ENCODE measurements at regions not wholly inside any gene's neighbourhood (a gene's known extent, or its start where the extent isn't known, plus 50 kb on each side); places are given as distances from the start of the nearest gene placed in this dataset.

GRCh38 chr10:94076325-94076841 is 82.7 kb downstream of the PLCE1 start:
- Mint-ChIP-seq H3K9me3 (no peaks in the 10 kb centered on the region), H3K4me3 (no peak overlapping the region), H3K27ac (no peak overlapping the region), H3K27me3 (no peaks in the 10 kb centered on the region), H3K36me3 (no peaks in the 10 kb centered on the region), H3K4me1 (no peaks in the 10 kb centered on the region)
- CTCF ChIA-PET = no interaction called here
- no peak for DNase-seq

GRCh38 chr10:94077042-94077441 is 83.3 kb downstream of the PLCE1 start:
- H3K27me3 Mint-ChIP-seq = no peaks in the 10 kb centered on the region
- CTCF ChIA-PET = no interaction called here
- no peaks in the 10 kb centered on the region for H3K9me3 Mint-ChIP-seq
- no peak overlapping the region for H3K4me3 Mint-ChIP-seq
- H3K27ac Mint-ChIP-seq = no peak overlapping the region
- DNase-seq = no peak
- no peaks in the 10 kb centered on the region for H3K4me1 Mint-ChIP-seq
- no peaks in the 10 kb centered on the region for H3K36me3 Mint-ChIP-seq

GRCh38 chr10:94080108-94080507 is 86.4 kb downstream of the PLCE1 start:
- H3K4me3 Mint-ChIP-seq = no peak overlapping the region
- CTCF ChIA-PET = no interaction called here
- H3K36me3 Mint-ChIP-seq = no peaks in the 10 kb centered on the region
- no peak overlapping the region for H3K27ac Mint-ChIP-seq
- H3K4me1 Mint-ChIP-seq = no peaks in the 10 kb centered on the region
- no peak for DNase-seq
- H3K27me3 Mint-ChIP-seq = no peaks in the 10 kb centered on the region
- no peaks in the 10 kb centered on the region for H3K9me3 Mint-ChIP-seq

GRCh38 chr10:94083662-94084265 is 90.0 kb downstream of the PLCE1 start:
- CTCF ChIA-PET = no interaction called here
- no peak for DNase-seq
- no peaks in the 10 kb centered on the region for H3K4me1 Mint-ChIP-seq
- H3K36me3 Mint-ChIP-seq = no peaks in the 10 kb centered on the region
- no peak overlapping the region for H3K4me3 Mint-ChIP-seq
- no peaks in the 10 kb centered on the region for H3K27me3 Mint-ChIP-seq
- H3K9me3 Mint-ChIP-seq = no peaks in the 10 kb centered on the region
- H3K27ac Mint-ChIP-seq = no peak overlapping the region

GRCh38 chr10:94084344-94084743 is 90.6 kb downstream of the PLCE1 start:
- H3K36me3 Mint-ChIP-seq = no peaks in the 10 kb centered on the region
- H3K4me3 Mint-ChIP-seq = no peak overlapping the region
- H3K9me3 Mint-ChIP-seq = no peaks in the 10 kb centered on the region
- no peaks in the 10 kb centered on the region for H3K4me1 Mint-ChIP-seq
- peaks cover 4% of the 10 kb centered on the region for H3K27me3 Mint-ChIP-seq
- H3K27ac Mint-ChIP-seq = no peak overlapping the region
- CTCF ChIA-PET = interaction anchor here (0.6 kb wide), 1 partner anchor 1612 kb away, joined by 3 read pairs; no protein-coding TSS in a partner anchor
- DNase-seq = no peak

GRCh38 chr10:94085288-94085687 is 91.6 kb downstream of the PLCE1 start:
- Mint-ChIP-seq H3K27me3 (peaks cover 4% of the 10 kb centered on the region), H3K36me3 (no peaks in the 10 kb centered on the region), H3K4me3 (no peak overlapping the region), H3K27ac (no peak overlapping the region), H3K4me1 (no peaks in the 10 kb centered on the region), H3K9me3 (no peaks in the 10 kb centered on the region)
- CTCF ChIA-PET = no interaction called here
- DNase-seq = no peak

- CTCF ChIA-PET = no interaction called here
- no peak overlapping the region for H3K27ac Mint-ChIP-seq
- H3K4me3 Mint-ChIP-seq = no peak overlapping the region
- H3K9me3 Mint-ChIP-seq = no peaks in the 10 kb centered on the region
- H3K36me3 Mint-ChIP-seq = no peaks in the 10 kb centered on the region
- H3K4me1 Mint-ChIP-seq = no peaks in the 10 kb centered on the region
- no peak for DNase-seq
- peaks cover 4% of the 10 kb centered on the region for H3K27me3 Mint-ChIP-seq
Observed at GRCh38 chr10:94085766-94086437, 92.2 kb downstream of the PLCE1 start.

- CTCF ChIA-PET = no interaction called here
- H3K4me3 Mint-ChIP-seq = no peak overlapping the region
- peaks cover 4% of the 10 kb centered on the region for H3K27me3 Mint-ChIP-seq
- H3K36me3 Mint-ChIP-seq = no peaks in the 10 kb centered on the region
- no peaks in the 10 kb centered on the region for H3K4me1 Mint-ChIP-seq
- H3K27ac Mint-ChIP-seq = no peak overlapping the region
- no peak for DNase-seq
- H3K9me3 Mint-ChIP-seq = no peaks in the 10 kb centered on the region
Observed at GRCh38 chr10:94088926-94089381, 95.2 kb downstream of the PLCE1 start.

- DNase-seq = no peak
- Mint-ChIP-seq H3K4me1 (no peaks in the 10 kb centered on the region), H3K36me3 (no peaks in the 10 kb centered on the region), H3K9me3 (no peaks in the 10 kb centered on the region), H3K27ac (no peak overlapping the region), H3K4me3 (no peak overlapping the region), H3K27me3 (peaks cover 4% of the 10 kb centered on the region)
- CTCF ChIA-PET = no interaction called here
Observed at GRCh38 chr10:94091649-94092048, 97.9 kb downstream of the PLCE1 start.

- no peaks in the 10 kb centered on the region for H3K9me3 Mint-ChIP-seq
- CTCF ChIA-PET = no interaction called here
Observed at GRCh38 chr10:94092848-94093247, 99.1 kb downstream of the PLCE1 start.

GRCh38 chr10:94093286-94093905 is 99.7 kb downstream of the PLCE1 start:
- Mint-ChIP-seq H3K27ac (no peak overlapping the region), H3K9me3 (no peaks in the 10 kb centered on the region), H3K4me3 (no peak overlapping the region), H3K27me3 (peaks cover 4% of the 10 kb centered on the region), H3K36me3 (no peaks in the 10 kb centered on the region), H3K4me1 (no peaks in the 10 kb centered on the region)
- CTCF ChIA-PET = no interaction called here
- DNase-seq = no peak

More at GRCh38 chr10:94092848-94093247, 99.1 kb downstream of the PLCE1 start:
- no peak overlapping the region for H3K27ac Mint-ChIP-seq
- no peak overlapping the region for H3K4me3 Mint-ChIP-seq
- H3K4me1 Mint-ChIP-seq = no peaks in the 10 kb centered on the region
- no peak for DNase-seq
- peaks cover 4% of the 10 kb centered on the region for H3K27me3 Mint-ChIP-seq
- H3K36me3 Mint-ChIP-seq = no peaks in the 10 kb centered on the region

- no peak for DNase-seq
- no peaks in the 10 kb centered on the region for H3K4me1 Mint-ChIP-seq
- CTCF ChIA-PET = no interaction called here
- no peak overlapping the region for H3K27ac Mint-ChIP-seq
- no peaks in the 10 kb centered on the region for H3K9me3 Mint-ChIP-seq
- H3K4me3 Mint-ChIP-seq = no peak overlapping the region
- H3K36me3 Mint-ChIP-seq = no peaks in the 10 kb centered on the region
- H3K27me3 Mint-ChIP-seq = no peaks in the 10 kb centered on the region
Observed at GRCh38 chr10:94094540-94094939, 100.8 kb downstream of the PLCE1 start.

- CTCF ChIA-PET = no interaction called here
- H3K36me3 Mint-ChIP-seq = no peaks in the 10 kb centered on the region
- H3K9me3 Mint-ChIP-seq = no peaks in the 10 kb centered on the region
- no peak for DNase-seq
- no peaks in the 10 kb centered on the region for H3K4me1 Mint-ChIP-seq
- H3K27ac Mint-ChIP-seq = no peak overlapping the region
- peaks cover 4% of the 10 kb centered on the region for H3K27me3 Mint-ChIP-seq
- no peak overlapping the region for H3K4me3 Mint-ChIP-seq
Observed at GRCh38 chr10:94097656-94098055, 103.9 kb downstream of the PLCE1 start.

- Mint-ChIP-seq H3K27me3 (peaks cover 4% of the 10 kb centered on the region), H3K4me1 (no peaks in the 10 kb centered on the region), H3K9me3 (no peaks in the 10 kb centered on the region), H3K36me3 (no peaks in the 10 kb centered on the region), H3K27ac (no peak overlapping the region), H3K4me3 (no peak overlapping the region)
- no peak for DNase-seq
- CTCF ChIA-PET = no interaction called here
Observed at GRCh38 chr10:94098896-94099295, 105.2 kb downstream of the PLCE1 start.

GRCh38 chr10:94101894-94102293 is 108.2 kb downstream of the PLCE1 start:
- H3K36me3 Mint-ChIP-seq = no peaks in the 10 kb centered on the region
- no peak for DNase-seq
- H3K9me3 Mint-ChIP-seq = no peaks in the 10 kb centered on the region
- CTCF ChIA-PET = no interaction called here
- H3K4me3 Mint-ChIP-seq = no peak overlapping the region
- H3K4me1 Mint-ChIP-seq = no peaks in the 10 kb centered on the region
- no peak overlapping the region for H3K27ac Mint-ChIP-seq
- H3K27me3 Mint-ChIP-seq = peaks cover 4% of the 10 kb centered on the region
